HFF-Myc (cell line): ENCODE measurements at regions not wholly inside any gene's neighbourhood (a gene's known extent, or its start where the extent isn't known, plus 50 kb on each side); places are given as distances from the start of the nearest gene placed in this dataset.
A peak's percentile ranks its signal among the peaks of the same experiment; 100 is the strongest.
"Not testable (repeated sequence)": the region's sequence is repeated elsewhere in the genome, so short reads cannot be mapped to it uniquely, and the experiment has no call there.

ENCODE experiments used
- DNase-seq: peaks from one replicate; pipeline ENCODE4 v3.0.0-alpha.2; 2011; ENCODE audit warnings: low read depth; ENCODE audit errors: extremely low read depth
- H3K4me3 ChIP-seq: replicated peaks from 2 replicates; pipeline ENCODE4 v1.5.1; 2011; ENCODE audit warnings: low read depth, mild to moderate bottlenecking, control low read depth, low read length

DNA sequence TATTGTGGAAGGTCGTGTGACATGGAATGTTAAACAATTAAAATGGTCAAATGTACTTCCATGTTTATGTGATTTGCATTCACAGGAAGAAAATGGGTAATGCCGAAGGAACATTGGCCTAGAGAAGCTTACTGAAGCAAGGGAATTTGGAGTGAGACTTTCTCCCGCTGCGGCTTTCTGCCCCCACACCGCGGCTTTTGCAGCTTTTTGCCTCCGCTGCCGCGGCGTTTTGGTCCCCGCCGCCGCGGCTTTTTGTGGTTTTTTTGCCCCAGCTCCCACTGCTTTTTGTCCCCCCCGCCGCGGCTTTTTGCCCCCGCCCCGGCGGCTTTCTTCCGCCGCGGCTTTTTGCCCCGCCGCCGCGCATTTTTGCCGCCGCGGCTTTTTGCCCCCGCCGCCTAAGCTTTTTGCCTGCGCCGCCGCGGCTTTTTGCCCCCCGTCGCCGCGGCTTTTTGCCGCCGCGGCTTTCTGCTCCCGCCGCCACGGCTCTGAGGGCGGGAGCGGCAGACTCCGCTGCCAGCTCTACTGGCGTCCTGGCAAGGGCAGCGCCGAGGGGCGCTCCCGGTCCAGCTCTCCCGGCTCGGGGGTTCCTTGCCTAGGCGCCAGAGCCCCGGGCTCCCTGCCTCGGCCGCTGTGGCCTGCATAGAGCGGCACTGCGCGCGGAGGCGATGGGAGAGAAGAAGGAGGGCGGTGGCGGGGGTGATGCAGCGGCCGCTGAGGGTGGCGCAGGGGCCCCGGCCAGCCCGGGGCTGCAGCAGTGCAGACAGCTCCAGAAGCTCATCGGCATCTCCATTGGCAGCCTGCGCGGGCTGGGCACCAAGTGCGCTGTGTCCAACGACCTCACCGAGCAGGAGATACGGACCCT is 134.3 kb upstream of the ERV3-1 start:
- 0 out of 2 replicates have a peak overlapping the region, but pooled peaks have one; percentile 9 for H3K4me3 ChIP-seq
- DNase-seq: not testable (repeated sequence)

- not testable (repeated sequence) for DNase-seq, H3K4me3 ChIP-seq
Measured at GRCh38 chr7:65136850-65137249, 130.4 kb upstream of the ERV3-1 start.

DNA sequence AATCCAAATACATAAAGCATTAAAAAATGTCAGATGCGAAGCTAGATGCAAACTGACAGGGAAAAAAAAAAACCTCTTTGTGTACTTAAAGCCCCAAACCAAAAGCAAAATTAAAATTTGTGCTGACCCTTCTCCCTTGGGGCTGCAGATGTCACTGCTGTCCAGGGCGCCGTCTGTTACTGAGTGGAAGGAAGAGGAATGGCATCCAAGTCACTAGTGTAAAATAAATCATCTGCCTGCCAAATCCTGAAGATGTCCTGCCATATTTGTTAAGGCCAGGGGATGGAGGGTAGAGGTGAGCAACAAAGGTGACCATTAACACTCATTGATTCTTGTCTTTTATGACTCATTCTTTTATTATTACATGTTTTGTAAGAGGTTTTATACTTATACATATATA is 126.6 kb upstream of the ERV3-1 start:
- H3K4me3 ChIP-seq: not testable (repeated sequence)

DNA sequence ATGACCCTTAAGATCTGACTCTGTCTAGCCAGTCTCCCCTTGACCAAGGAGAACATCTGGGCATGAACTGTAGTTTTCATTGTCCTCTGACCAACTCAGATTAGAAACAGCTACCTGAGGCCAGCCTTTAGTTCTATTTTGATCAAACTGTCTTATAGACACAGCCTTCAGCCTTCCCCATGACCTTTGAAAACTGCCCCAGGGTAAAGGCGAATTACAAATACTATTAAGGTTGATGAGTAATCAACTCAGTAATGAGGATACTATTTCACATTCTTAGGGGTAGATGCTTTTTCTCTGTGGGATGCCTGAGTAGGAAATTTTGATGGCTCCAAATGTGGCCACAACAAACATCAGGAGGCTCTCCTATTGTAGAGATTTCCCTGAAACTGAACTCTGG is 125.8 kb upstream of the ERV3-1 start:
- not testable (repeated sequence) for DNase-seq, H3K4me3 ChIP-seq

More for the DNA sequence above, 126.6 kb upstream of the ERV3-1 start:
- DNase-seq: not testable (repeated sequence)

- not testable (repeated sequence) for H3K4me3 ChIP-seq, DNase-seq
Measured at GRCh38 chr7:65127364-65127763, 120.9 kb upstream of the ERV3-1 start.

GRCh38 chr7:65124600-65124999 is 118.1 kb upstream of the ERV3-1 start:
- DNase-seq, H3K4me3 ChIP-seq: not testable (repeated sequence)

- not testable (repeated sequence) for DNase-seq, H3K4me3 ChIP-seq
Measured at GRCh38 chr7:65105650-65106203, 99.2 kb upstream of the ERV3-1 start.

DNA sequence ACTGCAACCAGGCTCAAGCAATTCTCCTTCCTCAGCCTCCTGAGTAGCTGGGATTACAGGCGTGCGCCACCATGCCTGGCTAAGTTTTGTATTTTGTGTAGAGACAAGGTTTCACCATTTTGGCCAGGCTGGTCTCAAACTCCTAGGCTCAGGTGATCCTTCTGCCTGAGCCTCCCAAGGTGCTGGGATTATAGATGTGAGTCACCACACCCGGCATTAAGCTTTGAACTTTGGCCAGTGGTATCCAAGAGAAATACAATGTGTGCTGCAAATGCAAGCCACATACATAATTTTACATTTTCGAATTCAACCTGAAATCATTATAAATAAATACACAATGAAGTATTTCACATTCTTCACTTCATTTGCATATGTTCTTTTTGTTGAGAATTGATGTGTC is 94.0 kb upstream of the ERV3-1 start:
- not testable (repeated sequence) for DNase-seq, H3K4me3 ChIP-seq

- peak overlapping the region; percentile 57 for H3K4me3 ChIP-seq
- DNase-seq: not testable (repeated sequence)
Measured at GRCh38 chr7:65081669-65082055, 75.2 kb upstream of the ERV3-1 start.

DNA sequence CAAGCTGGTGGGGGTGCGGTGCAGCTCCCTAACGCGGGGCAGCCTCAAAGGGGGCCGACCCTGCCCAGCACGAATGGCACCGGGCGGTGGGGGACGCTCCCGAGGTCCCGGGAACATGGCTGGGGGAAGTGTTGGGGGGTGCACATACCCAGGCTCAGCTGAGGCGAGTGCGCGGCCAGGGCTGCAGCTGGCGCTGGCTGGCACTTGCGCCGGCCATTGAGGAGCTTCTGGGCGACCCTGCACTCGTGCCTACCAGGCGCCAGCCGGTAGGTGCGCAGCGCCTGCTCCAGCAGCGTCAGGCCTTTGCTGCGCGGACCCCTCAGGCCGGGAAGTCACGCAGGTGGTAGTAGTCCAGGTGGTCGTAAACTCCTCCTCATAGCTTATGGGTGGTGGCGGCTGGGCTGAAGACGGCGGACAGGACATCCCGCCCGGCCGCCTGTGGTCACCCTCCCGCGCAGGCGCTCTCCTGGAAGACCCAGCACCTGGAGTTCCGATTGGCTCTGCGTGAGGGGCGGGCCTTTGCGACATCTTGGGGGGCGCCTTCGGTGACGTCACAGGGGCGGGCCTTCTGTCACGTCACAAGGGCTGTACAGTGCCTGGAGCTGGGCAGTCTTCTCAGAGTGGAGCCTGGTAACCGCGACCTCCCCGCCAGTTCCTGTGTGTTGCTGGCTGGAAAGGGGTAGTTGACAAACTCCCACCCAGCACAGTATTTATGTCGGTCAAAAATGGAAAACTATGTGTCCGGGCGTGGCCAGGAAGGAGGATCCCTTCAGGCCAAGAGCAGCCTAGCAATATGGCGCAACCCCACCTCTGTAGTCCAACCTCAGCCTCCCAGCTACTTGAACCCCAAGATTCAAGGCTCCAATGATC is 74.5 kb upstream of the ERV3-1 start:
- peak overlapping the region; percentile 57 for H3K4me3 ChIP-seq

DNA sequence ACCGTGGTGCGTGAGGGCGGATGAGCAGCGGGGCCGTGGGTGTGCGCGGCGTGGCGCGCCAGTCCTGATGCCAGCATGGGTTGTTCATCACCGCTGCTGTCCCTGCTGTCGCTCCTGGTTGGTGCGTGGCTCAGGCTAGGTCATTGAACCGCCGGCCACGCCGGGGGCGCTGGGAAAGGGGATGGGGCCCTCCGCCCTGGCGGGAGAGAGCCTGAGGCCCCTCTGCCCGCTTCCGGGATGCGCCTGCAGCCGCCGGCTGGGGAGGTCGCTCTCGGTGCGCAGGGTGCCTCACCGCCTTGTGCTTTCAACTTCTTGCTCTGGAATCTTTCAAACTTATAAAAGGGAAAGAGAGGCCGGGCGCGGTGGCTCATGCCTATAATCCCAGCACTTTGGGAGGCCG is 68.5 kb upstream of the ERV3-1 start:
- not testable (repeated sequence) for H3K4me3 ChIP-seq, DNase-seq

More for the DNA sequence above, 74.5 kb upstream of the ERV3-1 start:
- DNase-seq: peak; percentile 56

DNA sequence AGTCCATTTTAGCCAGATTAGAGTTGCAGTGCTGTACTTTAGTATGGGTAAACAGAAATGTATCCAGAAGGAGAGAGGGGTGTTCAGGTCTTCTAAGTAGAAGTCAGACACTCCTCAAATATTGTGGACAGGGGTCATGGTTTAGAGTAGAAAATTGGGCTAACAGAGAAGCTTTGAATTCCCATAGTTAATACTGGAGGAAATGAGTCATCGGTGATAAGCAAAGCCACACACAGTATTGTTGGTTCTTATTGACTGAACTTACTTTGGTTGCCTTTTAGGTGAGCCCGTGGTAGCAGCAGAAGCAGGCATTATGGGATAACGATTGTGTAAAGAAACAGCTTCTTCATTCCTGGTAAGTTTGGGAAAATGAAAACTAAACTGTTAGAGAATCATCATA is 66.7 kb upstream of the ERV3-1 start:
- not testable (repeated sequence) for H3K4me3 ChIP-seq, DNase-seq

GRCh38 chr7:65071854-65072431 is 65.5 kb upstream of the ERV3-1 start:
- H3K4me3 ChIP-seq, DNase-seq: not testable (repeated sequence)

DNA sequence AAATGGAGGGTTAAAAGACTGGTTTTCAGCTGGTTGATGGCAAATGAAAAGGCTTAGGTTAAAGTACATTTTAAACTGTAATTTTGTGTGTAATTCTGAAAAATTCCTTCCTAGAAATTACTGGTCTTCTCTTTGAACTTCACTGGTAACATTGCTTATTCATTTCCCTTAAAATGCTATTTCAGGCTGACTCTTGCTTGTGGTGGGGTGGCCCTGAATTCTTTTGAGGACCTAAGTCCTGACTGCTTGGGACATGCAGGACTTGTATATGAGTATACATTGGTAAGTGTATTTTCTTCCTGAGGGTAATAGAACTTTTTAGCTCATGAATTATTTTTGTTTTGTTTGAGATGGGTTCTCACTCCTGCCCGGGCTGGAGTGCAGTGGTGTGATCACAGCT is 63.0 kb upstream of the ERV3-1 start:
- DNase-seq: not testable (repeated sequence)

DNA sequence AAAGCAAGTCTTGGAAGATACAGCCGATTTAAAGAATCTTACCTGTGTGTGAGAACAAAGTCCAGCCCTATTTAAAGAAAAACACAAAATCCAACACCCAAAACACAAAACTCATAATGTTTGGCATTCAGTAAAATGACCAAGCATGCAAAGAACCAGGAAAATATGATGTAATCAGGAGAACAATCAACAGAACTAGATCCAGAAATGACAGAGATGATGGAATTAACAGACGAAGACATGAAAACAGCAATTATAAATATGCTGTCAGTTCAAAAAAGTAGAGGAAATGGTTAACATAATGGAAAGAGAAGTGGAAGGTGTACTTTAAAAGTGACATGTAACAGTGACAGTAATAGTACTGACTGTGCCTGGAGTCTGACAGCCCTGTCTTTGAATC is 56.1 kb upstream of the ERV3-1 start:
- not testable (repeated sequence) for DNase-seq, H3K4me3 ChIP-seq

More for the DNA sequence above, 63.0 kb upstream of the ERV3-1 start:
- not testable (repeated sequence) for H3K4me3 ChIP-seq

GRCh38 chr7:65059247-65059646 is 52.8 kb upstream of the ERV3-1 start:
- H3K4me3 ChIP-seq, DNase-seq: not testable (repeated sequence)
